GM19324 (cell line): ENCODE measurements at regions not wholly inside any gene's neighbourhood (a gene's known extent, or its start where the extent isn't known, plus 50 kb on each side); places are given as distances from the start of the nearest gene placed in this dataset.

Experiments used
- ATAC-seq: cut with Tn5 transposase; IDR thresholded peaks from one replicate; pipeline ENCODE4 v1.9.1; 2021; ENCODE audit warnings: mild to moderate bottlenecking, moderate library complexity; ENCODE audit not compliant: unreplicated experiment, low FRiP score

GRCh38 chr2:60007671-60008070 lies 545.8 kb downstream of the BCL11A start:
- ATAC-seq, result no peak

GRCh38 chr2:60003076-60003475 lies 550.4 kb downstream of the BCL11A start:
- ATAC-seq, result no peak

GRCh38 chr2:60002183-60002867 lies 551.1 kb downstream of the BCL11A start:
- ATAC-seq, result no peak

GRCh38 chr2:60000686-60001085 lies 552.8 kb downstream of the BCL11A start:
- ATAC-seq, result no peak

- no peak for ATAC-seq
Measured at GRCh38 chr2:59998324-59998723, 555.1 kb downstream of the BCL11A start.

GRCh38 chr2:59997371-59997770 lies 556.1 kb downstream of the BCL11A start:
- ATAC-seq, result no peak

- ATAC-seq, result no peak
Measured at GRCh38 chr2:59996855-59997254, 556.6 kb downstream of the BCL11A start.

GRCh38 chr2:59993726-59994125 lies 559.7 kb downstream of the BCL11A start:
- no peak for ATAC-seq

GRCh38 chr2:59988341-59988740 lies 565.1 kb downstream of the BCL11A start:
- ATAC-seq, result no peak

GRCh38 chr2:59986511-59986910 lies 566.9 kb downstream of the BCL11A start:
- ATAC-seq, result no peak

- no peak for ATAC-seq
Measured at GRCh38 chr2:59985923-59986322, 567.5 kb downstream of the BCL11A start.

- no peak for ATAC-seq
Measured at GRCh38 chr2:59974051-59974766, 579.2 kb downstream of the BCL11A start.

- ATAC-seq, result no peak
Measured at GRCh38 chr2:59969161-59969560, 584.3 kb downstream of the BCL11A start.

GRCh38 chr2:59968441-59968840 lies 585.0 kb downstream of the BCL11A start:
- no peak for ATAC-seq

GRCh38 chr2:59967691-59968090 lies 585.8 kb downstream of the BCL11A start:
- ATAC-seq, result no peak

GRCh38 chr2:59963157-59963556 lies 590.3 kb downstream of the BCL11A start:
- ATAC-seq, result no peak

- no peak for ATAC-seq
Measured at GRCh38 chr2:59961746-59962145, 591.7 kb downstream of the BCL11A start.

- ATAC-seq, result no peak
Measured at GRCh38 chr2:59959944-59960343, 593.5 kb downstream of the BCL11A start.

GRCh38 chr2:59957504-59957903 lies 596.0 kb downstream of the BCL11A start:
- no peak for ATAC-seq

- ATAC-seq, result no peak
Measured at GRCh38 chr2:59956981-59957380, 596.5 kb downstream of the BCL11A start.

- ATAC-seq, result no peak
Measured at GRCh38 chr2:59947917-59948541, 605.4 kb downstream of the BCL11A start.

GRCh38 chr2:59947209-59947608 lies 606.2 kb downstream of the BCL11A start:
- ATAC-seq, result no peak
